ENCODE measurements at regions not wholly inside any gene's neighbourhood (a gene's known extent, or its start where the extent isn't known, plus 50 kb on each side); places are given as distances from the start of the nearest gene placed in this dataset.

- ChIA-PET CTCF (ENCODE audit: low intra/inter-chr PET ratio, low total read pairs) (no interaction called here), POLR2A (no interaction called here)
- no peak for FAIRE-seq
- Histone ChIP-seq H3K4me1 (ENCODE audit: insufficient read depth, low read length) (no peaks in the 10 kb centered on the region), H3K4me2 (ENCODE audit: low read depth, low read length) (no peak overlapping the region), H3K9me3 (ENCODE audit: low read length) (no peaks in the 10 kb centered on the region), H3K4me3 (replicated peaks in 1 of 3; ENCODE audit: insufficient read depth in 1 of 3, low read depth in 2 of 3, low read length in 3 of 3) (no peak overlapping the region), H4K20me1 (ENCODE audit: insufficient read depth, low read length) (no peaks in the 10 kb centered on the region), H3K9ac (ENCODE audit: insufficient read depth, low read depth, low read length) (no peak overlapping the region), H2AFZ (ENCODE audit: low read length) (no peak overlapping the region), H3K27me3 (ENCODE audit: control insufficient read depth in 1 of 2, insufficient read depth in 2 of 2, low read length in 2 of 2) (no peaks in the 10 kb centered on the region), H3K79me2 (ENCODE audit: insufficient read depth, low read length) (no peaks in the 10 kb centered on the region), H3K27ac (ENCODE audit: extremely low read length, insufficient read depth, low read length) (no peak overlapping the region), H3K36me3 (replicated peaks in 1 of 2; ENCODE audit: control insufficient read depth in 1 of 2, insufficient read depth in 2 of 2, low read length in 2 of 2) (no peaks in the 10 kb centered on the region)
- BruUV-seq (replicated peaks), result no TSS peak
- WGBS (ENCODE audit: low lambda C conversion rate), result 32% methylated on average over 3 of the region's 3 CpGs
- in situ Hi-C loops (cut with HindIII; ENCODE audit: extremely low pct_ligation_motif_present, low pct_unique_long_range_greater_than_20kb), result no loop called here
- intact Hi-C loops (cut with micrococcal nuclease; ENCODE audit: unreplicated experiment), result no loop called here
- no peak for DNase-seq (ENCODE audit: low spot score)
- TF ChIP-seq ZNF264 (CRISPR knock-in tag; IDR thresholded peaks at IDR 0.05), result no peak
- TF ChIP-seq ZBTB39 (CRISPR knock-in tag; IDR thresholded peaks at IDR 0.05), result no peak
- TF ChIP-seq ZNF143 (CRISPR knock-in tag; IDR thresholded peaks at IDR 0.05), result no peak
- no peak for TF ChIP-seq ZNF484 (CRISPR knock-in tag; IDR thresholded peaks at IDR 0.05; ENCODE audit: borderline replicate concordance, low read depth)
- no peak for ATAC-seq
Measured at GRCh38 chr21:35149698-35150097, 100.6 kb upstream of the RUNX1 start.

- WGBS (ENCODE audit: low lambda C conversion rate), result 47% methylated on average over 4 of the region's 4 CpGs
- no peak for FAIRE-seq
- H3K27me3 ChIP-seq (ENCODE audit: control insufficient read depth in 1 of 2, insufficient read depth in 2 of 2, low read length in 2 of 2), result no peaks in the 10 kb centered on the region
- intact Hi-C loops (cut with micrococcal nuclease; ENCODE audit: unreplicated experiment), result no loop called here
- H3K4me2 ChIP-seq (ENCODE audit: low read depth, low read length), result no peak overlapping the region
- BruUV-seq (replicated peaks), result no TSS peak
- no peak for TF ChIP-seq ARHGAP35 (CRISPR knock-in tag; IDR thresholded peaks at IDR 0.05; ENCODE audit: borderline replicate concordance)
- no peak for TF ChIP-seq FLYWCH1 (CRISPR knock-in tag; IDR thresholded peaks at IDR 0.05)
- no peak for TF ChIP-seq ZSCAN30 (CRISPR knock-in tag; IDR thresholded peaks at IDR 0.05)
- TF ChIP-seq ZGPAT (CRISPR knock-in tag; IDR thresholded peaks at IDR 0.05), result no peak
- TF ChIP-seq ZNF761 (CRISPR knock-in tag; conservative IDR thresholded peaks at IDR 0.05), result no peak
- TF ChIP-seq ZNF367 (CRISPR knock-in tag; IDR thresholded peaks at IDR 0.05; ENCODE audit: borderline replicate concordance), result no peak
- no peak for TF ChIP-seq SOX5 (CRISPR knock-in tag; IDR thresholded peaks at IDR 0.05; ENCODE audit: borderline replicate concordance)
- no peak for TF ChIP-seq SRY (CRISPR knock-in tag; IDR thresholded peaks at IDR 0.05)
- H3K36me3 ChIP-seq (replicated peaks in 1 of 2; ENCODE audit: control insufficient read depth in 1 of 2, insufficient read depth in 2 of 2, low read length in 2 of 2), result no peaks in the 10 kb centered on the region
- no peaks in the 10 kb centered on the region for H4K20me1 ChIP-seq (ENCODE audit: insufficient read depth, low read length)
- CTCF ChIA-PET (ENCODE audit: low intra/inter-chr PET ratio, low total read pairs), result no interaction called here
- H3K4me3 ChIP-seq (replicated peaks in 1 of 3; ENCODE audit: insufficient read depth in 1 of 3, low read depth in 2 of 3, low read length in 3 of 3), result no peak overlapping the region
- no peaks in the 10 kb centered on the region for H3K9me3 ChIP-seq (ENCODE audit: low read length)
- no peak overlapping the region for H3K9ac ChIP-seq (ENCODE audit: insufficient read depth, low read depth, low read length)
- H3K4me1 ChIP-seq (ENCODE audit: insufficient read depth, low read length), result no peaks in the 10 kb centered on the region
- in situ Hi-C loops (cut with HindIII; ENCODE audit: extremely low pct_ligation_motif_present, low pct_unique_long_range_greater_than_20kb), result no loop called here
- ATAC-seq, result no peak
- no peak overlapping the region for H3K27ac ChIP-seq (ENCODE audit: extremely low read length, insufficient read depth, low read length)
- no peak overlapping the region for H2AFZ ChIP-seq (ENCODE audit: low read length)
- H3K79me2 ChIP-seq (ENCODE audit: insufficient read depth, low read length), result no peaks in the 10 kb centered on the region
- DNase-seq (ENCODE audit: low spot score), result no peak
- POLR2A ChIA-PET, result no interaction called here
Measured at GRCh38 chr21:35147439-35147838, 98.3 kb upstream of the RUNX1 start.

Measured in HepG2 (cell line).